ENCODE measurements at regions not wholly inside any gene's neighbourhood (a gene's known extent, or its start where the extent isn't known, plus 50 kb on each side); places are given as distances from the start of the nearest gene placed in this dataset.

- Histone ChIP-seq H3K4me3 (replicated peaks; ENCODE audit: low read depth, low read length) (no peak overlapping the region), H3K36me3 (ENCODE audit: control insufficient read depth, insufficient read depth, low read length) (no peaks in the 10 kb centered on the region), H3K27me3 (replicated peaks; ENCODE audit: control insufficient read depth, insufficient read depth, low read length) (no peaks in the 10 kb centered on the region; the same call in 1 of the 2 replicates)
- no peak for TF ChIP-seq CTCF (IDR thresholded peaks at IDR 0.05; ENCODE audit: insufficient read depth, low read length, poor library complexity, severe bottlenecking)
- no peak for DNase-seq (ENCODE audit: extremely low read depth, insufficient read length)
Measured at GRCh38 chr11:131077340-131077739, 161.1 kb upstream of the SNX19 start.

GRCh38 chr11:131079036-131079435, 162.8 kb upstream of the SNX19 start:
- DNase-seq (ENCODE audit: extremely low read depth, insufficient read length): no peak
- no peaks in the 10 kb centered on the region for H3K36me3 ChIP-seq (ENCODE audit: control insufficient read depth, insufficient read depth, low read length)
- H3K4me3 ChIP-seq (replicated peaks; ENCODE audit: low read depth, low read length): no peak overlapping the region
- H3K27me3 ChIP-seq (replicated peaks; ENCODE audit: control insufficient read depth, insufficient read depth, low read length): no peaks in the 10 kb centered on the region
- no peak for TF ChIP-seq CTCF (IDR thresholded peaks at IDR 0.05; ENCODE audit: insufficient read depth, low read length, poor library complexity, severe bottlenecking)

GRCh38 chr11:131089727-131090245, 173.5 kb upstream of the SNX19 start:
- Histone ChIP-seq H3K27me3 (replicated peaks; ENCODE audit: control insufficient read depth, insufficient read depth, low read length) (no peaks in the 10 kb centered on the region), H3K4me3 (replicated peaks; ENCODE audit: low read depth, low read length) (no peak overlapping the region), H3K36me3 (ENCODE audit: control insufficient read depth, insufficient read depth, low read length) (no peaks in the 10 kb centered on the region)
- TF ChIP-seq CTCF (IDR thresholded peaks at IDR 0.05; ENCODE audit: insufficient read depth, low read length, poor library complexity, severe bottlenecking): no peak
- DNase-seq (ENCODE audit: extremely low read depth, insufficient read length): no peak

GRCh38 chr11:131092469-131092868, 176.2 kb upstream of the SNX19 start:
- DNase-seq (ENCODE audit: extremely low read depth, insufficient read length): no peak
- Histone ChIP-seq H3K4me3 (replicated peaks; ENCODE audit: low read depth, low read length) (no peak overlapping the region), H3K27me3 (replicated peaks; ENCODE audit: control insufficient read depth, insufficient read depth, low read length) (no peaks in the 10 kb centered on the region; the same call in 1 of the 2 replicates), H3K36me3 (ENCODE audit: control insufficient read depth, insufficient read depth, low read length) (no peaks in the 10 kb centered on the region)
- TF ChIP-seq CTCF (IDR thresholded peaks at IDR 0.05; ENCODE audit: insufficient read depth, low read length, poor library complexity, severe bottlenecking): no peak

- DNase-seq (ENCODE audit: extremely low read depth, insufficient read length): no peak
- TF ChIP-seq CTCF (IDR thresholded peaks at IDR 0.05; ENCODE audit: insufficient read depth, low read length, poor library complexity, severe bottlenecking): no peak
- H3K27me3 ChIP-seq (replicated peaks; ENCODE audit: control insufficient read depth, insufficient read depth, low read length): no peaks in the 10 kb centered on the region; the same call in 1 of the 2 replicates
- H3K4me3 ChIP-seq (replicated peaks; ENCODE audit: low read depth, low read length): no peak overlapping the region
- H3K36me3 ChIP-seq (ENCODE audit: control insufficient read depth, insufficient read depth, low read length): no peaks in the 10 kb centered on the region
Measured at GRCh38 chr11:131094827-131095226, 178.5 kb upstream of the SNX19 start.

Measured in GM06990 (cell line).